ENCODE measurements at regions not wholly inside any gene's neighbourhood (a gene's known extent, or its start where the extent isn't known, plus 50 kb on each side); places are given as distances from the start of the nearest gene placed in this dataset.

GRCh38 chr10:28250782-28251181 is 52.1 kb downstream of the MPP7 start:
- no peak for DNase-seq

- DNase-seq, result no peak
Measured at GRCh38 chr10:28250358-28250757, 52.5 kb downstream of the MPP7 start.

- no peak for DNase-seq
Measured at GRCh38 chr10:28249512-28249911, 53.4 kb downstream of the MPP7 start.

GRCh38 chr10:28248092-28248491 is 54.8 kb downstream of the MPP7 start:
- no peak for DNase-seq

- no peak for DNase-seq
Measured at GRCh38 chr10:28246023-28246422, 56.8 kb downstream of the MPP7 start.

GRCh38 chr10:28243923-28244322 is 58.9 kb downstream of the MPP7 start:
- DNase-seq, result no peak

- DNase-seq, result no peak
Measured at GRCh38 chr10:28242555-28243204, 60.2 kb downstream of the MPP7 start.

- DNase-seq, result peak; percentile 25
Measured at GRCh38 chr10:28241741-28242399, 61.0 kb downstream of the MPP7 start.

GRCh38 chr10:28240400-28240799 is 62.5 kb downstream of the MPP7 start:
- no peak for DNase-seq

GRCh38 chr10:28236591-28236990 is 66.3 kb downstream of the MPP7 start:
- DNase-seq, result no peak

- no peak for DNase-seq
Measured at GRCh38 chr10:28220811-28221210, 82.1 kb downstream of the MPP7 start.

GRCh38 chr10:28219251-28219650 is 83.6 kb downstream of the MPP7 start:
- DNase-seq, result no peak

- DNase-seq, result no peak
Measured at GRCh38 chr10:28217848-28218247, 85.0 kb downstream of the MPP7 start.

- no peak for DNase-seq
Measured at GRCh38 chr10:28215930-28216329, 86.9 kb downstream of the MPP7 start.

GRCh38 chr10:28214219-28214618 is 88.6 kb downstream of the MPP7 start:
- DNase-seq, result no peak

- no peak for DNase-seq
Measured at GRCh38 chr10:28211759-28212158, 91.1 kb downstream of the MPP7 start.

GRCh38 chr10:28207799-28208198 is 95.1 kb downstream of the MPP7 start:
- DNase-seq, result no peak

GRCh38 chr10:28202941-28203352 is 99.9 kb downstream of the MPP7 start:
- no peak for DNase-seq

GRCh38 chr10:28201410-28202400 is 101.2 kb downstream of the MPP7 start:
- DNase-seq, result no peak

- no peak for DNase-seq
Measured at GRCh38 chr10:28200775-28201174, 102.1 kb downstream of the MPP7 start.

- no peak for DNase-seq
Measured at GRCh38 chr10:28199941-28200340, 102.9 kb downstream of the MPP7 start.

GRCh38 chr10:28190196-28190595 is 112.7 kb downstream of the MPP7 start:
- no peak for DNase-seq

GRCh38 chr10:28188526-28188925 is 114.3 kb downstream of the MPP7 start:
- DNase-seq, result no peak
